Effector memory CD4-positive, alpha-beta T cell (primary cell): ENCODE measurements at regions not wholly inside any gene's neighbourhood (a gene's known extent, or its start where the extent isn't known, plus 50 kb on each side); places are given as distances from the start of the nearest gene placed in this dataset.

Source experiments
- DNase-seq, 3 donors: peaks; one replicate each; pipeline ENCODE4 v3.0.0-alpha.2; 2020
- H3K27ac ChIP-seq: 2 replicates; pipeline ENCODE4 v1.7.0; 2013; ENCODE audit warnings: mild to moderate bottlenecking, low read length, moderate library complexity; ENCODE audit not compliant: insufficient read depth, poor library complexity, severe bottlenecking
- H3K27me3 ChIP-seq: replicated peaks from 2 replicates; pipeline ENCODE4 v1.7.0; 2013; ENCODE audit warnings: mild to moderate bottlenecking, low read length; ENCODE audit not compliant: insufficient read depth, control insufficient read depth, poor library complexity, severe bottlenecking
- H3K36me3 ChIP-seq: 2 replicates; pipeline ENCODE4 v1.7.0; 2013; ENCODE audit warnings: mild to moderate bottlenecking, low read length, moderate library complexity; ENCODE audit not compliant: control insufficient read depth, insufficient read depth
- H3K4me1 ChIP-seq: 2 replicates; pipeline ENCODE4 v1.7.0; 2013; ENCODE audit warnings: low read length, mild to moderate bottlenecking; ENCODE audit not compliant: control insufficient read depth, insufficient read depth, poor library complexity, severe bottlenecking
- H3K4me3 ChIP-seq: 2 replicates; pipeline ENCODE4 v1.7.0; 2013; ENCODE audit warnings: low read length, low read depth, mild to moderate bottlenecking; ENCODE audit not compliant: insufficient read depth, poor library complexity, severe bottlenecking
- H3K9me3 ChIP-seq: 2 replicates; pipeline ENCODE4 v1.7.0; 2013; ENCODE audit warnings: mild to moderate bottlenecking, low read length, moderate library complexity; ENCODE audit not compliant: control insufficient read depth

DNA sequence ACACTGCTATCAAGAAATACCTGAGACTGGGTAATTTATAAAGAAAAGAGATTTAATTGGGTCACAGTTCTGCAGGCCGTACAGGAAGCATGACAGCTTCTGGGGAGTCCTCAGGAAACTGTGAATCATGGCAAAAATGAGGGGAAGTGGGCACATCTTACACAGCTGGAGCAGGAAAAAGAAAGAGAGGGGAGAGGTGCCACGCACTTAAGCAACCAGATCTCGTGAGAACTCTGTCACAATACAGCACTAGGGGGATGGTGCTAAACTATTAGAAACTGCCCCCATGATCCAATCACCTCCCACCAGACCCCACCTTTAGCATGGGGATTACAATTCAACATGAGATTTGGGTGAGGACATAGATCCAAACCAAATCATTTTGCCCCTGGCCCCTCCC, 105.5 kb upstream of the CPLX2 start:
- no peaks in the 10 kb centered on the region for H3K36me3 ChIP-seq
- peaks cover 6% of the 10 kb centered on the region for H3K9me3 ChIP-seq
- no peaks in the 10 kb centered on the region for H3K4me1 ChIP-seq
- H3K4me3 ChIP-seq: no peak overlapping the region
- no peak overlapping the region for H3K27ac ChIP-seq
- DNase-seq: no peak
- no peaks in the 10 kb centered on the region for H3K27me3 ChIP-seq

DNA sequence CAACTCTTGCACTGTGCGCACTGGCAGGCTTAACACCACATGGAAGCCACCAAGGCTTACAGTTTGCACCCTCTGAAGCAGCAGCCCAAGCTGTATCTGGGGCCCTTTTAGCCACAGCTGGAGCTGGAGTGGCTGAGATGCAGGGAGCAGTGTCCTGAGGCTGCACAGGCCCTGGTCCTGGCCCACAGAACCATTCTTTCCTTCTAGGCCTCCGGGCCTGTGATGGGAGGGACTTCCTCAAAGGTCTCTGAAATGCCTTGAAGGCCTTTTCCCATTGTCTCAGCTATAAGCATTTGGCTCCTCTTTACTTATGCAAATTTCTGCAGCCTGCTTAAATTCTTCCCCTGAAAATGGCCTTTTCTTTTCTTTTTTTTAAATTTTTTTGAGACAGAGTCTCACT, 104.4 kb upstream of the CPLX2 start:
- no peaks in the 10 kb centered on the region for H3K27me3 ChIP-seq
- H3K4me3 ChIP-seq: no peak overlapping the region
- no peak for DNase-seq
- no peak overlapping the region for H3K27ac ChIP-seq
- no peaks in the 10 kb centered on the region for H3K36me3 ChIP-seq
- H3K4me1 ChIP-seq: no peaks in the 10 kb centered on the region
- H3K9me3 ChIP-seq: peaks cover 6% of the 10 kb centered on the region

DNA sequence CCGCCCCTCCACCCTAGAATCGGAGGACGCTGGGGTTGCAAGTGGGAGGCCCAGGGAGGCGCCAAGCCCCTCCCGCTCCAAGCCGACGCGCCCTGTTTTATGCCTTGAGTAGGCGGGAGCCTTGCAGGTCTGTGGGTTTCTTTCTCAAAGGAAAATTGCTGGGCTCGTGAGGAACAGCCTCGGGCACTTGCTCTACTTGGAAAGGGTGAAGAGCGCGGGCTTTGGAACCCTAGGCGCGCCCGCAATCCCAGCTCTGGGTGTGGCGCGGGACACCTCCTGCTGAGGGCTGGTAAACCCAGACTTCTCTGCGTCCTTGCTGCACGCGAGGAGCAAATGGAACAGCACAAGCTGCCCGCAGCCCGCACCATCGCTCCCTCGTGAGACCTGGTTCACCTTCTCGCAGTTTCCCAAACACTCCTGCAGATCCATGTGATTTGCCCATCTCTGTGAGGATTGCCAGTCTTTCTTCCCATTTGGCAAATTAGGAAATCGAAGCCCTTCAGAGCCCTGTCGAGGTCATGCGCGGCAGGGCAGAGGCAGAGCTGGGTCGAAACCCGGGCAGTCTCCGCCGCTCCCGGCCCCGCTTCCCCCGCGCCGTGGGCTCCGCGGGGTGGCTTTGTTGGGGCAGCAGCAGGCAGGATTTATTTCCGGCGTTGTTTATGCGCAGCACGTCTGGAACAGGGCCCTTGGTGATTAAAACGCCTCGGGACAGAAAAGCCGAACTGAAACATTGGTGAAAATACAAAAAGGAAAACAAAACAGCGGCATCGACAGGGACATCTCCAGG, 98.4 kb upstream of the CPLX2 start:
- no peaks in the 10 kb centered on the region for H3K9me3 ChIP-seq
- H3K27ac ChIP-seq: no peak overlapping the region
- no peak for DNase-seq
- H3K4me3 ChIP-seq: no peak overlapping the region
- H3K4me1 ChIP-seq: no peaks in the 10 kb centered on the region
- H3K36me3 ChIP-seq: no peaks in the 10 kb centered on the region
- peaks cover 8% of the 10 kb centered on the region for H3K27me3 ChIP-seq

DNA sequence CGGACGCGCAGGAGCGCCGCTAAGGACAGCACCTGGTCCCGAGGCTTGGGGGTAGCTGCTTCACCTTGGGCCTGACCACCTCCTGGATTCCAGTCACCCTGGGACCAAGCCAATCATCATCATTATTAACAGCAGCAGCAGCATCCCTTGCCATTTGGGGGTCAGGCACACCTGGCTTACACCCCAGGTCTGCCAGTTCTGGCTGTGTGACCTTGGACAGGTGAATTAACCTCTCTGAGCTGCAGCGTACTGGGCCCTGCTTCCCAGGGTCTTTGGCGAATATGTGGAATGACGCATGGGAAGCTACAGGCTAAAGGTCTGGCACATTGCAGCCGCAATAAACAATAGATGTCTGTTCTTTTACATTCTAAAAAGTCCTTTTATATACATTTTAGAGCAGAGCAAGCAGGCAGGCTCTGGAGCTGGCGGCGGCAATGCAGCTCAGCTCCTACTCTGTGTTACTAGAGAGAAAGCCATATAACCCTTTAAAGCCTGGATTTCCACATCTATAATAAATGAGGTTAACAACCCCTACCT, 97.8 kb upstream of the CPLX2 start:
- Histone ChIP-seq H3K27ac (no peak overlapping the region), H3K27me3 (peaks cover 8% of the 10 kb centered on the region), H3K36me3 (no peaks in the 10 kb centered on the region), H3K9me3 (no peaks in the 10 kb centered on the region), H3K4me1 (no peaks in the 10 kb centered on the region), H3K4me3 (no peak overlapping the region)
- DNase-seq: no peak

DNA sequence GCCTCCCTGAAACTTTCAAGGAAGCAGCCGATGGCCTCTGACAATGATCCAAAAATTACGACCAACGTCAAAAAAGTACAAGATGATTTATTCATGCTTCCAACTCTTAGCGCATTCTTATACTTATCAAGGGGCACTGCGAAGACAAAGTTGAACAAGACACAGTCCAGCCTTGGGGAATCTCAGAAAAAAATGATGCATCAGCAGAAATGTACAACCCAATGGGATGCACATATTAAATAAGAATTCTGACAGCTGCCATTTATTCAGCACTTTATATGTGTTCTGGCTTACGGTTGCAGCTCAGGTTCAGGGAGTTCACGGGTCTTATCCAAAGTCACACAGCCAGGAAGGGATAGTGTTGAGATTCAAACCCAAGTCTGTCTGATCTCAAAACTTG, 96.0 kb upstream of the CPLX2 start:
- Histone ChIP-seq H3K27me3 (peaks cover 8% of the 10 kb centered on the region), H3K4me3 (no peak overlapping the region), H3K4me1 (no peaks in the 10 kb centered on the region), H3K36me3 (no peaks in the 10 kb centered on the region), H3K9me3 (no peaks in the 10 kb centered on the region), H3K27ac (no peak overlapping the region)
- DNase-seq: no peak

DNA sequence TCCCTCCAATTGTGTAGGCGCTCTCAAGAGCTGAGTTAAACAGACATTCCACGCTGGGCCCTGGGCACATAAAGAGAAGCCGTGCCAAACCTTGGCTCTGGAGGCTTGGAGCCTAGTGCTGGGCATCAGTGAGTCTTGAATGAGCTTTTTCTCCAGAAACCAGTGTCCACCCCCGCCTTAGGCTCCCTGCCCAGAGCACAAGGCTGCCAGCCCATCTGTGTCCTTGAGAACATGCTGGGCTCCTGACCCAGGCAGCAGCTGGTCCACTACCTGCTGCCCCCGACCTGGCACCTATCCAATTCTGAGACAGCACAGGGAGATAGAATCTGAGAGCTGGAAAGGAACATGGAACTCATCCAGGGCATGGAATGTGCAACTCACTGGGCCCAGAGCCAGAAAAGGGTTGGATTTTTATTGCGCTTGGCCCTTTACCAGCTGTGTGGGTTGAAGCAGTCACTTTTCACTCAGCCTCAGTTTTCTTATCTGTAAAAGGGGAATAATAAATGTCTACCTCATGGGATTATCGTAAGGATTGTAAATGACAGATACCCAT, 92.4 kb upstream of the CPLX2 start:
- Histone ChIP-seq H3K4me1 (no peaks in the 10 kb centered on the region), H3K27ac (no peak overlapping the region), H3K9me3 (no peaks in the 10 kb centered on the region), H3K27me3 (no peaks in the 10 kb centered on the region), H3K4me3 (no peak overlapping the region), H3K36me3 (no peaks in the 10 kb centered on the region)
- DNase-seq: no peak

DNA sequence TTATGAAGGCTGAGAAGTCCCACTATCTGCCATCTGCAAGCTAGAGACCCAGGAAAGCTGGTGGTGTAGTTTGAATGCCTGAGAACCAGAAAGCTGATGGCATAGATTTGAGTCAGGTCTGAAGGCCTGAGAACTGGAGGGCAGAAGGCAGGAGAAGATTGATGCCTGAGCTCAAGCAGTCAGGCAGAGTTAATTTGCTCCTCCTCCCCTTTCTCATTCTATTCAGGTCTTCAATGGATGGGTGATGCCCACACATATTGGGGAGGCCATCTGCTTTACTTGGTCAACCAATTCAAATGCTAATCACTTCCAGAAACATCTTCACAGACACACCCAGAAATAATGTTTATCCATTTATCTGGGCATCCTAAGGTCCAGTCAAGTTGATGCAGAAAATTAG, 87.6 kb upstream of the CPLX2 start:
- H3K27me3 ChIP-seq: no peaks in the 10 kb centered on the region
- no peak overlapping the region for H3K4me3 ChIP-seq
- no peaks in the 10 kb centered on the region for H3K4me1 ChIP-seq
- no peak for DNase-seq
- no peaks in the 10 kb centered on the region for H3K36me3 ChIP-seq
- no peak overlapping the region for H3K27ac ChIP-seq
- H3K9me3 ChIP-seq: no peaks in the 10 kb centered on the region

DNA sequence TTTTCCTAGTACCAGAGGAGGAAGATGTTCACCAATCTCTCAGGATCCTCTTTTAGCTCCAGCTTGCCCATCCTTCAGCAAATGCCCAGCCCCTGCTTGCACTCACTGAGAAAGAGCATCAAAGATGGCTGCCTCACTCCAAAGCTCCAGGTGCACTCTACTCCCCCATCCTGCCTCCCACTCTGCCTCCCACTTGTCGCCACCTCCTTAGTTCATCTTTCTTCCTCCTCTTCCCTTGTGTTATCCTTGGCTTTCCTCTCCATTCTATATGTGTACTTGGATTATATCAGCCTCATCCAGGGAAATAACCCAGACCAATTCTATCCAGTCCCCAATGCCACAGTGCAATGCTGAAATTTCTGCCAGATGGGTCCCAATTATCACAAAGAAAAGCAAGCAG, 87.1 kb upstream of the CPLX2 start:
- H3K27me3 ChIP-seq: no peaks in the 10 kb centered on the region
- H3K9me3 ChIP-seq: no peaks in the 10 kb centered on the region
- no peaks in the 10 kb centered on the region for H3K36me3 ChIP-seq
- no peaks in the 10 kb centered on the region for H3K4me1 ChIP-seq
- H3K4me3 ChIP-seq: no peak overlapping the region
- no peak overlapping the region for H3K27ac ChIP-seq
- no peak for DNase-seq

DNA sequence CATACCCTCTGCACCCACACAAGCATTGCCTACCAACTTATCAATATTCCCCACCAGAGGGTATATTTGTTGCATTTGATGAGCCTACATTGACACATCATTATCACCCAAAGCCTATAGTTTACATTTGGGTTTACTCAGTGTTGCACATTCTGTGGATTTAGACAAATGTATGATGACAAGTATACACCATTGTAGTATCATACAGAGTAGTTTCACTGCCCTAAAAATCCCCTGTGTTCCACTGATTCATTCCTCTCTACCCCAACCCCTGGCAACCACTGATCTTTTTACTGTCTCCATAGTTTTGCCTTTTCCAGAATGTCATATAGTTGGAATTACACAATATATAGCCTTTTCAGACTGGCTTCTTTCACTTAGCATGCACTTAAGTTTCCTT, 85.7 kb upstream of the CPLX2 start:
- Histone ChIP-seq H3K36me3 (no peaks in the 10 kb centered on the region), H3K27me3 (no peaks in the 10 kb centered on the region)

DNA sequence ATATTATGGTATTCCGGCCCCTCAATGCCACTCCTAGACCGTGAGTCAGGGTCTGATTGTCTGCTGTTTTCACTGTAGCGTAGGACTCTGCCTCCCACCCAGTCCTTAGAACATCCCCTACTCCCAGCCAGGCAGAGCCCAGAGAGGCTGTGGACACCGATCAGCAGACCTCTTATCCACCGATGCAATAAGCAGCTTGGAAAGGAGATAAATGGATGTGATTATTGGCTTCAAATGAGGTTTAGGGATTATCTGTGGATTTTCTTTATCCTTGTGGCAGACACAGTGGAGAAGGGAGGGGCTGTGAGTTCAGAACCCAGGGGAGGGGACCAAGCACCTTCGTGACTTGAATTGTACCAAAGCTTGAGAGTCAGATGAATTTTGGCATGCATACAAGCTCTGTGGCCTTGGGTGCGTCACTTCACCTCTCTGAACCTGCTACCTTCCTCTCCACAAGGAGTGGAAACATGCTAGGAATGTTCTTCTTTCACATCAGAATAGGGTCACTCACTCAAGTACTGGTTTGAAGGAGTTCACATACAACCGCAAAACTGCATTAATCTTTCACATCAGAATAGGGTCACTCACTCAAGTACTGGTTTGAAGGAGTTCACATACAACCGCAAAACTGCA, 83.1 kb upstream of the CPLX2 start:
- H3K9me3 ChIP-seq: no peaks in the 10 kb centered on the region
- no peak for DNase-seq
- no peak overlapping the region for H3K4me3 ChIP-seq
- no peak overlapping the region for H3K27ac ChIP-seq
- H3K27me3 ChIP-seq: no peaks in the 10 kb centered on the region
- H3K4me1 ChIP-seq: no peaks in the 10 kb centered on the region
- H3K36me3 ChIP-seq: no peaks in the 10 kb centered on the region

More for the DNA sequence above, 85.7 kb upstream of the CPLX2 start:
- no peak for DNase-seq
- Histone ChIP-seq H3K27ac (no peak overlapping the region), H3K9me3 (no peaks in the 10 kb centered on the region), H3K4me1 (no peaks in the 10 kb centered on the region), H3K4me3 (no peak overlapping the region)
